COR-L47 (cell line): ENCODE measurements at regions not wholly inside any gene's neighbourhood (a gene's known extent, or its start where the extent isn't known, plus 50 kb on each side); places are given as distances from the start of the nearest gene placed in this dataset.

ENCODE experiments used
- DNase-seq: peaks from one replicate; lab custom pipeline; 2025; lab: John Stamatoyannopoulos, UW

DNA sequence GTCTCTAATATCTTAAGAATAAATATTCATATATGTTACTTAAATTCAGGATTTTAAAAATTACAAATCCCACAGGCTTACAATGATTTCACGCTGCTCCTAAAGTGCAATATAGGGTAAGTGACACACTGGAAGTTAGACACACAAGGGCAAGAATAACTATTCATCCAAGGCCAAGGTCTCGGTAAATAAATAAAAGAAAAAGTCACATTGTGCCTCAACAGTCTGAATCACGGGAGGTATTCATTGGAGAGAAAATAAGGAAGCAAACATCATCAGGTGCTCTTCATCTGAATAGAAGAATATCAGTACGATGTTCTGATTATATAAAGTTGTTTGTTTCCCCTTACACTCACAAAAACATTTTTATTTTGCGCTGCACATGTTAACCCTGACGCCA lies 820.2 kb downstream of the TRIB2 start:
- DNase-seq: no peak

DNA sequence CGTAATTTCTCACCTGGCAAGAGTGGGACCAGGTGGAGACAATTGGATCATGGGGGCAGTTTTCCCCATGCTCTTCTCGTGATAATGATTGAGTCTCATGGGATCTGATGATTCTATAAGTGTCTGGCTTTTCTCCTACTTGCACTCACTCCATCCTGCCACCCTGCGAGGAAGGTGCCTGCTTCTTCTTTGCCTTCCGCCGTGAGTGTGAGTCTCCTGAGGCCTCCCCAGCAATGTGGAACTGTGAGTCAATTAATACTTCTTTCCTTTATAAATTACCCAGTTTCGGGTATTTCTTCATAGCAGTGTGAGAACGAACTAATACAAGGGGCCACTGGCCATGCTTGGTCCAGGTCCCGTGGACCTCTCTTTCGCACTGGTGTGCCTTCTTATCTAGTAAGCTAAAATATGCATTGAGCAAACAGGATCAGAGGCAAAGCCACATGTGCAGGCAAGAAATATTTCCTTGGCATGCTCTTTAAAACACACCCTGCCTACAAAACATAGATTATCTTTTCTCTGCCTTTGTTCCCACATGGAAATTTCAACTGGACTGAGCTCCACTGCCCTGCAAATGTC lies 821.1 kb downstream of the TRIB2 start:
- no peak for DNase-seq

DNA sequence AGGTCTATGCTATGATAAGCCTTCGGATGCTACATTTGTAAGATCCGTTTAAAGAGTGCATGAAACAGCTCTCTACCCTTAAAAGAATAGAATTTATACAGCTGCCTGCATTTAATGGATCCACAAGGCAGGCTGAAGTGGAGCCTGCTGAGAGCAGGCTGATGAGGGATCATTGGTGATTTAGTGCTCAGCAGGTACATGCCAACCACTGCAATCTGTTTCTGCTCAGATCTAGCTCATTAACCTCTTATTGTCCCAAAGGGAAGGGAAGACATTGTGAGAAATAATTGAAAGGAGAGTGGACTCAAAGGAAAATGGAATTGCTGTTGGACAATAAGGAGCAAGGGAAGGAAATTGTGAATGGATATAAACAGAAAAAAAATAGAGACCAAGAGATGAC lies 822.6 kb downstream of the TRIB2 start:
- DNase-seq: no peak

DNA sequence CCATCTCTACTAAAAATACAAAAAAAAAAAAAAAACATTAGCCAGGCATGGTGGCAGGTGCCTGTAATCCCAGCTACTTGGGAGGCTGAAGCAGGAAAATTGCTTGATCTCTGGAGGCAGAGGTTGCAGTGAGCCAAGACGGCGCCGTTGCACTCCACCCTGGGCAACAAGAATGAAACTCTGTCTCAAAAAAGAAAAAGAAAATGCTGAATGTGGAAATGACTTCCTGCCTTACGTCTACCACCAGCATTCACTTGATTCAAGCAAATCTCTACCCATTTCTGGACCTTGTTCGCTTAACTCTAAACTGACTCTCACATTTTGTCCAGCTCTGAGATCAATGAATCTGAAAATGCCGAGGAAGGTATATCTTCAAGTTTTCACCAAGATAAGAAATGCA lies 825.3 kb downstream of the TRIB2 start:
- DNase-seq: no peak

DNA sequence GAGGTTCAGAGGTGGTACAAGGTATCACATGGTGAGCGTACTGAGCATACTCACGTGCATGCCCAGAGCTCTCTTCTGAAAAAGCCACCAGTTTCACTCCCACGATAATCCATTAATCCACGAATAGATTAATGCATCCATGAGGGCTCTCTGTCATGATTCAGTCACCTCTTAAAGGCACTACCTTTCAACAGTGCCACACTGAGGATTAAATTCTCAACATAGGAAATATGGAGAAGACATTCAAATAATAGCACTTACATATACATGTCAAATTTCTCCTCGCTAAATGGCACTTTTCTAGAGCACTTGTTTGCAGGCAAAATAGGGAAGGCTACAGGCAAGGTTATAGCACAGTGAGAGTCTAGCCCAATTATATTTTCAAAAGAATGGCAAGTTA lies 825.9 kb downstream of the TRIB2 start:
- DNase-seq: no peak

DNA sequence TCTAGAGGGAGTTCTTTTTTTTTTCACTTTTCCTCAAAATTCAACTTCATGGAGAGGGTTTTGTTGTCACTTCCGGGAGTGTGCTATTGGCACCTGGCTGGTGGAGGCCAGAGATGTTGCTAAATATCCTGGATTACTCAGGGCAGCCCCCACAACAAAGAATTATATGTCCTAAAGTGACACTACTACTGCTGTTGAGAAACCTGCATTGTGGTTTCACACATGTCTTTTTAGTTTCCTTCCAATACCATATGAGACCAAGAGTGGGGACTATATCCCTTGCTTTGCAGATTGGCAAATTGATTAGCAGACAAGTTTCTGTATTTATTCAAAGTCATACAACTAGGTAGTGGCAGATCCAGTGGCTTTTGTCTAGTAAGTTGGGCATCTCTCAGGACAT lies 826.8 kb downstream of the TRIB2 start:
- no peak for DNase-seq

DNA sequence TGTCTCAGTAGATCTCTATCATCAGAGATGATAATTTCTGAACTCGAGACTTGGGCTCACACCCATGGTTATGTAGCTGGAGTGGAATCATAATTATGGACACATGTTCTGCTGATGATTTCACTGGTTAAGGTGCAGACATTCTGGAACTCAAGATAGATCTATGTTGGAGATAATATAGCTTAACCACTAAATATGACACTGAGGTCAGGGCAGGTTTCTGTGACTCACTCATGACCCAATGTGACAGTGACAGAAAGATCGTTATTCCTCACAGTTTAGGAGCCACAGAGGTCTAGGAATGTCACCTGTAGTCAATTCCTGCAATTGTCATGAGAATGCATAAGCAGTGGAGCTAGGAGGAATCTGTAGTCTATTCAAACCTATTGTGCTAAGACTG lies 828.6 kb downstream of the TRIB2 start:
- DNase-seq: no peak

DNA sequence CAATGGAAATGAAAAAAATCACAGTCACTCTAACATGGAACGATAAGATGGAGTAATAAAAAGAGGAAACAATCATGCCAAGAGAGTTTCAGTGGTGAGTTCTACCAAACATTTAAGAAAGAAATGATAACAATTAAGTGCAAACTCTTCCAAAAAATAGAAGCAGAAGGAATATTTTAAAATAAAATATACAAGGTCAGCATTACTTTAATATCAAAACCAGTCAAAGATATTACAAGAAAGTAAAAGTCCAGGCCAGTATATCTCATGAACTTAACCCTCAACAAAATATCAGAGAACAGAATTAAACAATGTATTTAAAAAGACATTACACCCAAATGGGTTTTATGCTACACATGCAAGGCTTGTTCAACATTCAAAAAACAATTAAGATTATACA lies 829.4 kb downstream of the TRIB2 start:
- DNase-seq: no peak

DNA sequence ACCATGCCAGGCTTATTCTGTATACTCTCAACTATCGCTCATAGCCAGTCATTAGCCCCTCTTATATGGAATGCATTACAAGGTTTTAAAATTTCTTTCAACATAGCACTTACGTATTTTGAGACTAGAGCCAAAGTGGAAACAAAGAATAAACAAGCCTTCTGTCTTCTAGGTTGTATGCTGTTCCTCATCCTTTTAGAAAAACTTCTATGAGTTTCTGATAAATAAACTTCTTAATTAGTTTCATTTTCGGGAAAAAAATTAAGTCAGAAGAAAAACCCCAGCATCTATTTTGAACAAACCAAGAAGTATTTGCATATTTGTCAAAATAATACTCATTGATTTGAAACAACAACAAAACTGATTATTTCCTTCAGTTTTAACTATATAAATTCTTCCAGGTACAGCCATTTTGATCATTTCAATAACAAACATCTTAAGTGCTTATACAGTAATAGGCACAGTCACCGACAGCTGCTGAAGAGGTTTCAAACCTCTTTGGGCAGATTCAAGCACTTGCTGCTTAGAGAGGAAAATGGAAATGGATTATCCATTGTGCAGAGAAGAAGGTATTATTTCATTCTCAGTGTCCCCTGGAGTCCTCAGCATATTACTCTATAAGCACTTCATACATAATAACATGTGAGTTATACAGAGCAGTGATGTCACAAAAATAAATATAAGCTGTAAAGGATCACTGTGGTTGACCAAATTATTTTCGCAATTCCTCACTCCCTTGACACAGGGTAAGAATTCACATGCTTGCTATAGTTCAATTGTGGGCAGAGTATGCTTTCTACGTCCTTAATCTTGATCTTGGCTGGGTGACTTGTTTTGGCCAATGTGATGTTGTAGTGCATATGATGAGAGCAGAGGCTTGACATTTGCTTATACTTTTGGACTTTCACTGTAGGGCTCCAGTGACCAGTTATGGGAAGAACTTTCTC lies 833.8 kb downstream of the TRIB2 start:
- no peak for DNase-seq

DNA sequence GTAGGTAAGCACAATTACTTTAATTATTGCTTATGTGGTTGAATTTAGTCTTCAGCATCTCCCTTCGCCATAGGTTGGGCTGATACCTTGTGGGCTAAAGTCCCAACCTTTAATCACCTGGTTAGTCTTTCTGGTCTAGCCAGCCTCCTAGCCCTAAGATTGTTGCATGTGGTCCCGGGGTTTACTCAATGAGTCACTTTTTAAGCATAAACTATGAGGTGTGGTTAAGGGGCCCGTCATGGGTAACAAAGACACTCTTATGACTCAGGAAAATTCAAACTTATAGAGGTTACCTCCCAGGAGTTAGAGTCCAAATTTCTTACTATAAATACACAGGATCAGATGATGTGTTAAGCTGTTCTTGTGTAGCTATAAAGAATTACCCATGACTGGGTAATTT lies 841.6 kb downstream of the TRIB2 start:
- no peak for DNase-seq

DNA sequence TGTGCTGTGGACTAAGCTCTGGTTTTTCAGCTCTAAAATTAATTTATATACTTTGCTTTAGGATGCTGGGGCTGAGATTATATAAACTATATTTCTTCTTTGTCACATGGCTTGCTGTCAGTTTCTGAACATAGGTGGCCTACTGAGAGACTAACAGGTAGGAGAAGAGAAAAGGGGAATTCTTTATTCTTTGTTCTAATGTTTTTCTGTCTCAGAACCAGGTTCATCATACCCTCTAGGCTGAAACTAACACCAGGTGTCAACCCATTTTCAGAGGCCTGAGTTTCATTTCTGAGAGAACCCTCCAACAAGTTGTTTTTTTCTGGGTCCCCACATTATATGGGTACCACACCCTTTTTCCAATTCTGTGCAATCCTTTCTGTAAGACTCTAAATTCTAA lies 843.6 kb downstream of the TRIB2 start:
- no peak for DNase-seq

DNA sequence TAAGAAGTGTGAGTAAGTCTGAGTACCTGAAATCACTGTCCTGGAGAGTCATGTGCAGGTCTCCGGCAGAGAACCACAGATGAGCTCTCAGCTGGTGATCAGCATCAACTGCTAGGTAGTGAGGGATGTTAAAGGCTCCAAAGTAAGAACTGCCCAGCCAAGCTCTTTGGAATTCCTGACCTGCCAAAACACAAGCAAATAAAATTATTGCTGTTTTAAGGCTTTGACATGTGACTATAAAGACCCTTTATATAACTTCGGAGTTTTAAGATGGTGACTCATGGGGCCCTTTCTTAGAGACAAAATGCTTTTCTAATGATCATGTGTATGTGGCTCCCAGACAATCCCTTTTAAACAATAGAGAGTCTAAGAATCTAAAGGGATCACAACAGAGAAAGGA lies 855.7 kb downstream of the TRIB2 start:
- no peak for DNase-seq

DNA sequence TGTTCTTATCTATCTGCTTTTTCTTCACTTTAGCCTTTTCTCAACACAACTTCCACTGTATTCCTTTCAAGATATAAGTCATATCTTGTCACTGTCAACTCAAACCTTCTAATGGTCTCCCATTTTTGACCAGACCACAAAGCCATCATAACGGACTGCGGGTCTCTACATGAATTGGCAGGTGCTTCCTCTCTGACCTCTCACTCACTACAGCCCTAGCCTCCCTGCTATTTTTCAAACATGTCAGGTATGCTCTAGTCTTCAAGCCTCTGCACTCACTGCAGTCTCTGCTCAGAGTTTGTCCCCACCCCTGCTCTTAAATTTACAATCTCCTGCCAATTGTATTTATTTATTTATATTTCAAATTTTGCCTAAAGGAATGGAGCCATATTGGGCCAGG lies 858.1 kb downstream of the TRIB2 start:
- no peak for DNase-seq

DNA sequence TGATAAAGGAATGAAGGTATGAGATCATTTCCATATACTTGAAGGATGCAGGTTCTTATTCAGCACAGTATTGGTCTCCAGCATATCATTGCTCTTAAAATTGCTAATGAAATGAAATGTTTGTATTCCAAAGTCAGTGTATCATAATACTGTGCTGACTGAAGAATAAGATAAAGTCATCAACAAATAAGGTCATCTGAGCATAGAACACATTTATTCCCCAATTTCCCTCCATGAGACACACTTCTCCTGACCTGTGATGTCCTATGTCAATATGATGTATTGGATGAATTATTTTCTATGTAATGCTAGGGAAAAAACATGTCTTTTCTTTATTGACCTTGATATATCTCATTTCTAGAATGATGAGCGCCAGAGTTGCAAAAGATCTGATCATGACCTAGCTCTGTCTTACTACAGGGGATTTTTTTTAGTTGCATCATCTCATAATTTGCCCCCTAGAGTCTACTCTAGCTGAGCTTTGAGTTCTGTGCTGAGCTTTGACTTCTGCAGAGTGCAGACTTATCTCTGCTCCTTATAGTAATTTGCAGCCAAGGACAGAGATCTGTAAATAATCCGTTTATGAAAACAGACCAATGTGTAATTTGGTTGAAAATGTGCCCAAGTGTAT lies 859.8 kb downstream of the TRIB2 start:
- no peak for DNase-seq

DNA sequence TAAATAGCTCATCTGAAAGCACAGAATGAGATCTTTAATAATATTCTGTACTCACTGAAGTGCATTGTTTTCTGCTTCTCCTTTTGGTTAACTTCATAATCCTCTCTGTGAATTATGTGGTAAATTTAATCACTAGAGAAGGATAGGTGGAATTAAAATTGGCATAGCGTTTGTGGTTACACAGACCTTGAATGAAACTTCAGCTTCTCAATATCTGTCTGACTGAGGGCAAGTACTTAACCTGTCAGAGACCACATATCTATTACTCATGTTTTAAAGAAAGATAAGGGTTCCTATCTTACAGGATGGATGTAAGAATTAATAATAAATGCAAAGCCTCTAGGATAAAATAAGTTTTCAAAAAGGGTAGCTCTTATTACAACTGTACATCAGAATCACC lies 861.8 kb downstream of the TRIB2 start:
- no peak for DNase-seq

DNA sequence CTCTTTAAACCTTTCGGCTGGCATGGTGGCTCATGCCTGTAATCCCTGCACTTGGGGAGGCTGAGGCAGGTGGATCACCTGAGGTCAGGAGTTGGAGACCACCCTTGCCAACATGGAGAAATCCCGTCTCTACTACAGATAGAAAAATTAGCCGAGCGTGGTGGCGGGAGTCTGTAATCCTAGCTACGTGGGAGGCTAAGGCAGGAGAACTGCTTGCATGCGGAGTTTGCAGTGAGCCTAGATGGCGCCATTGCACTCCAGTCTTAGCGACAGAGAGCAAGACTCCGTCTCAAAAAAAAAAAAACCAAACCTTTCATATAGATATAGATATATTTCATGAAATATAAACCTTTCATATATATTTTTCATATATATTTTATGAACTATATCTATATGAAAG lies 864.7 kb downstream of the TRIB2 start:
- no peak for DNase-seq

DNA sequence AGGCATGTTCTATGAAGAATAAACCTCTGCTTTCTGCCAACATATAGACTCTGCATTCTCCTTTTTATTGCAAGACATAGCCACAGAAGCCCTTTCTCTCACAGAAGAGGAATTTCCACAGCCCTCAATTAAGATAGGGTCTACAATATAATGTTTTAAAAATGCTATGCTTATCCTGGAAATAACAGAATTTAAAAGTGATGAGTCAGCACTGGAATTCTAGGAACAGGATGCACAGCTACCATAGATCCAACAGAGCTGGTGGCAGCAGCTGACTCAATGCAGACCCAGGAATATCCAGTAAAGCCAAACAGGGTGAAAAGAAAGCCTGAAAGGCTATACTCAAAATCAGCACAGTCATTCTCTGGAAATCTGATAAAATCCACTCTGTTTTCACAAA lies 866.9 kb downstream of the TRIB2 start:
- no peak for DNase-seq

DNA sequence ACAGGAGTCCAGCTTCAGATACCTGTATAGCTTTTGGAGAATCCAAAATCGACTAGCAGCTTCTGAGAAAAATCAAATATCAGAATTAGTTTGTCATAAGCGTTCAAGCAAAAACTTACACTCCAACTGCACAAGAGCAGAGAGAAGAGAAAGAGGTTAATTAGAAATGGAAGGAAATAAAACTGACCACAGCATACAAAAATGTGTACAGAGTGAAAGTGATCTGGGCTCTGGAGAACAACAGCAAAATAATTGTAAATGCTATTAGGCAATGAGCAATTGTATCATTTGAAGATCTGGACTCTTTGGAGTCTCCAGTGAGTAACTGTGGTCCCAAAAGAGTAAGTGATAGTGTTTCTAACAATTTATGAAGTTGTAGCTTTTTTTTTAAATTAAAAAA lies 867.3 kb downstream of the TRIB2 start:
- no peak for DNase-seq

DNA sequence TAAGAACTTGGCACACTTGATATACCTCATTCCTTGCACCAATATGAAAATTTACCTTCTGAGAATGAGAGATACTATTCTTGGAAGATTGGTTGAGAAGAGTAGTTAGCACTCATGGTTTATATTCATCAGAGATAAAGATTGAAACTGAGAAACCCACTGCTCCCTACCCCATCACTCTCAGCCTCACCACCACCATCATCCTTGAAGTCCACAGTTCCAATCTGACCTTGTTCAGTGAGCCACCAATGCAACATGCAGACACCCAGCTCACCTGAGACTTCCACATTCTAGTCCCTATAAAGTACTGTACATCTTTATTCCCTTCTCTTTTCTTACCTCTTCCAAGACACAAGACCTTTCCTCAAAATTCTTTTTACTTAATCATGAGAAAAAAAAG lies 869.0 kb downstream of the TRIB2 start:
- DNase-seq: no peak

DNA sequence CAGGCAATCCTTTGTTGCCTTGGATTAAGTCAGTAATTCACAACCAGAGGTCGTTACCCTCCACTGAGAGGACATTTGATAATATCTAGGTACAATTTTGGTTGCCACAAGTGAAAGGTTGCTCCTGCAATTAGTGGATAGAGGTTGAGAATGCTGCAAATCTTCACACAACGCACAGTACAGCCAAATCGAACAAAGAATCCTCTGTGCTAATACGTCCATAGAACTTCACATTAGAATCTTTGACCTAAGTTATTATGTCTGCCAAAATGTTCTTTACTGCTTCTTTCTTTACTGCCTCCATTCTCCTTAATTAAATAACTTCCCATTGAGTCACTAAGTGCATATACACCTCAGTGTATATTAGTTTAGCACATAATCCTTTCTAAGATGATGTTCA lies 879.5 kb downstream of the TRIB2 start:
- no peak for DNase-seq

DNA sequence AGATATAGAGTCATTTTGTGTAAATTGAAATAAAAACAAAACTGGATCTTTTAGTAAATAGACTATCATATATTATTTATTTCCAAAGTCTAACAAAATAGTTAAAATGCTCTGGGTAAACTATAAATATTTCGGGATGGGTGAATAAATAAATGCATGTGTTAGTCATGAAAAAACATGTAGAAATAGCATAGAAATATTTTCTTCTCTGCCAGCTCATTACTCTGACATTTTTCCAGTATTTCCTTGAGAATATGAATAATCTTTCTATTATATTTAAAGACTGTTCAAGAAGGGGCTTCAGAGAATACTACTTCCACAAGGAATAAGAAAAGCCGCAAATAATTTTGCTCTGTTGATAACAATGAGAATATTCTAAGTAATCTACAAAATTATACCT lies 880.4 kb downstream of the TRIB2 start:
- no peak for DNase-seq

DNA sequence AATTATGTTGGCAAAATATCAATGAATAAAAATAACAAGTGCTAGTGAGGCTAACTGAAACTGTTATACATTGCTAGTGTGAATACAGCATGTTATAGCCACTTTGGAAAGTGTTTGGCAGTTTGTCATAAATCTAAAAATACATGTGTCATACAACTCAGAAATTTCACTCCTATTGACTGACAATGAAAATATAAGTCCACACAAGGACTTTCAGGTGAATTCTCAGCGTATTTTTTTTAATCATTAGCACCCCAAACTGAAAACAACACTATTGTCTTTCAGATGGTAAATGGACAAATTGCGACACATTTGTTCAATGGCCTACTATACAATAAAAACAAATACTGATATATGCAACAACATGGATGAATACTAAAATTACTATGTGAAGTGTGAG lies 884.8 kb downstream of the TRIB2 start:
- no peak for DNase-seq

DNA sequence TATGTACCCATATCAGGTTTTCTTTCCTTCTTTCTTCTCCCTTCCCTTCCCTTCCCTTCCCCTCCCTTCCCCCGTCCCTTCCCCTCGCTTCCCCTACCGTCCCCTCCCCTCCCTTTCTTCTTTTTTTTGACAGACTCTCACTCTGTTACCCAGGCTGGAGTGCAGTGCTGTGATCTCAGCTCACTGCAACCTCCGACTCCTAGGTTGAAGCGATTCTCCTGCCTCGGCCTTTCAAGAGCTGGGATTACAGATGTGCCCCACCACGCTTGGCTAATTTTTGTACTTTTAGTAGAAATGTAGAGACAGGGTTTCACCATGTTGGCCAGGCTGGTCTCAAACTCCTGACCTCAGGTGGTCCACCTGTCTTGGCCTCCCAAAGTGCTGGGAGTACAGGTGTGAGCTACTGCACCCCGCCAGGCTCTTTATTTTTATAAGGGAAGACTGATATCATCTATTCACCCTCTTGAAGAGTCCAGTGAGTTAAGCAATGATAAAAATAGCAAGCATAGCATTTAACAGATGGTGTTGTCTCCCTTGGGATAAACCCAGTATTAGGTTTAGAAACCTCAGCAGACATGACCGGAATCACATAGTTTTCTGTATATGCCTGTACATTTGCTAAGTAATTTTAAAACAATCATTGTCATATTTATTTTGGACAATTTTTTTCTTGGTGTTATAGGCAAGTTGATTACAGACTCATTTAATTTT lies 888.4 kb downstream of the TRIB2 start:
- DNase-seq: no peak
